Mucosa of gallbladder (tissue), 1 donor: ENCODE measurements at regions not wholly inside any gene's neighbourhood (a gene's known extent, or its start where the extent isn't known, plus 50 kb on each side); places are given as distances from the start of the nearest gene placed in this dataset.

Source experiments
- DNase-seq: peaks from one replicate; pipeline ENCODE4 v3.0.0-alpha.2; 2020; ENCODE audit warnings: low spot score
- donor health status: DM: no; HTN: no; CAD: no.

- no peak for DNase-seq
These were observed 139.7 kb downstream of the RRAGC start for GRCh38 chr1:38719880-38720279.

- no peak for DNase-seq
These were observed 141.5 kb downstream of the RRAGC start for GRCh38 chr1:38718031-38718430.

DNA sequence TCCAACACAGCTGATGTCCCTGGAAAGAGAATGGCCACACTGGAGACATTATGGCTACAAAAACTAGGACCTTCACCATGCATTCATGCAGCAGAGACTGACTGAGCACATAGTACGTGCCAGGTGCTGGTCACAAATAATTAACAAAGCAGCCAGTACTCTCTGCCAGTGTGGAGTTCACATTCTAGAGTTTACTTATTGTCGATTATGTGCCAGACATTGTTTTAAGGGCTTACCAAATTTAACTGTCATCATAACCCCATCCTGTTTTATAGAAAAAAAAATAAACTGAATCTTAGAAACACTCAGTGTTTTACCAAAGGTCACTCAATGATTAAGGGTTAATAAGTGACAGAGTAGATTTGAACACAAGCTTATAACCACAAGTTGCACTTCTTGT lies 143.3 kb downstream of the RRAGC start:
- DNase-seq: no peak

- DNase-seq: no peak
These were observed 144.2 kb downstream of the RRAGC start for GRCh38 chr1:38715415-38715814.

DNA sequence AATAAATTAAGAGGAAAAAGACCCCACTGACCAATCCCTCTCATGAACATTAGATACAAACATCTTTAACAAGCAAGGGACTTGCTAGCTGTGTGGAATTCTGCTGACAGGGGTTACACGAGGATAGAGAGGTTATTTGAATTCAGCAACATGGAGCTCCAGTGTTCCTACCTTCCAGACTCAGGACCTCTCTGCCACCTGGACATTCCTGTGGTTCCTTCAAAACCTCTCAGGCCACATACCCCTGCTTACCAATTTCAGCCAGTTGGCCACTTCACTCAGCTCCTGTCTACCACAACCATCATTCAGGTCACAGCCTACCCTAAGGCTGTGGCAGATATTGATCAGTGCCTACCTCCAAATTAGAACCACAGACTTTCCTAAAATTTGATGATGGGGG lies 147.5 kb downstream of the RRAGC start:
- DNase-seq: no peak

GRCh38 chr1:38708701-38709258 lies 150.8 kb downstream of the RRAGC start:
- DNase-seq: no peak

DNA sequence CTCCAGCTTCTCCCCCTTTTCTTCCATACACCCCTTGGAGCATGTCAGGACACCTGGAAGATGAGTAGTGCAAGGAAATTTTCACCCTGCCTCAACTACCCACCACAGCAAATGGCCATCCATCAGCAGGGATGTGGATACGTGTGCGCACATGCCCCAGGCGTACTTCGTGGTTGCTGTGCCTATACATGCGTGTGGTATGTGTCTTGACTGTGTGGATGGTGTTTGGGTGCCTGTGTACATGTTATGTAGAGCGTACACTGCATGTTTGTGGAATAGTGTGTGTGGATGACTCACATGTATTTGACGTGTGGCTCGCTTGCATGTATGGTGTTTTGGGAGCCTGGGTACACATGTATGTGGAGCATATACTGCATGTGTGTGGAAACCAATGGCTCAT lies 158.5 kb downstream of the RRAGC start:
- DNase-seq: no peak

DNA sequence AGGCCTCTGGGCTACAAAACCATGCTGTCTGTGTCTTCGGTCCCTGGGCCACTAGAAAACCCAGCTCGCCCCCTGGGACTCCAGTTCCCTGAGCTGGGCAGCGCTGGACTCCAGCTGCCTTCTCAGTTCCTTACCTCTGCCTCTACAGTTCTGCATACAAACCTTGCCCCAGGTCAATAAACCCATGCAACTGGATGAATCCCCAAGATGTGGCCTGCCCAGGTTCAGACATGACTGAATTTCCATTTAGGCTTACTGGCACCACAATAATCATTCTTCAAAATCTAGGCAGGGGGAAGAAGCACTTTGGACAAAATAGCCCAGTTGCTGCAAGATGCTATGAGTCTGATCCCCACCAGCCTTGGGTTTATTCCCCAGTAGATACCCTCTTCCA lies 159.5 kb downstream of the RRAGC start:
- no peak for DNase-seq

GRCh38 chr1:38699330-38700076 lies 160.1 kb downstream of the RRAGC start:
- no peak for DNase-seq

- no peak for DNase-seq
These were observed 162.2 kb downstream of the RRAGC start for GRCh38 chr1:38697387-38697786.

- DNase-seq: no peak
These were observed 163.2 kb downstream of the RRAGC start for GRCh38 chr1:38696371-38696770.

- DNase-seq: no peak
These were observed 165.8 kb downstream of the RRAGC start for GRCh38 chr1:38693759-38694158.

GRCh38 chr1:38693031-38693430 lies 166.5 kb downstream of the RRAGC start:
- DNase-seq: no peak

- DNase-seq: no peak
These were observed 168.7 kb downstream of the RRAGC start for GRCh38 chr1:38690790-38691449.

DNA sequence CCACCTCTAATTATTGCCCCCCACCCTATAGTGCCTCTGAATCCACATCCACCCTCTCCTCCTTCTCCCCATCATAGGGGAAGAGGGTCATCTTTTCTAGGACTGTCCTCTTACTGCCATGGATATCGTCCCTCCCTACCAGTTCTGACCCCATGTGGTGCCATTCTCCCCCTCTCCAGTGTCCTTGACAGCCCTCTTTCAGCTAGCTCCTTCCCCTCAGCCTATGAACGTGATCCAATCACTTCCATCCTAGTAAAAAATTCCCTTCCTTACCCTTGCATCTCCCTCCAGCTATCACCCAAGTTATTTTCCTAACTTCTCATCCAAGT lies 172.7 kb downstream of the RRAGC start:
- DNase-seq: no peak

DNA sequence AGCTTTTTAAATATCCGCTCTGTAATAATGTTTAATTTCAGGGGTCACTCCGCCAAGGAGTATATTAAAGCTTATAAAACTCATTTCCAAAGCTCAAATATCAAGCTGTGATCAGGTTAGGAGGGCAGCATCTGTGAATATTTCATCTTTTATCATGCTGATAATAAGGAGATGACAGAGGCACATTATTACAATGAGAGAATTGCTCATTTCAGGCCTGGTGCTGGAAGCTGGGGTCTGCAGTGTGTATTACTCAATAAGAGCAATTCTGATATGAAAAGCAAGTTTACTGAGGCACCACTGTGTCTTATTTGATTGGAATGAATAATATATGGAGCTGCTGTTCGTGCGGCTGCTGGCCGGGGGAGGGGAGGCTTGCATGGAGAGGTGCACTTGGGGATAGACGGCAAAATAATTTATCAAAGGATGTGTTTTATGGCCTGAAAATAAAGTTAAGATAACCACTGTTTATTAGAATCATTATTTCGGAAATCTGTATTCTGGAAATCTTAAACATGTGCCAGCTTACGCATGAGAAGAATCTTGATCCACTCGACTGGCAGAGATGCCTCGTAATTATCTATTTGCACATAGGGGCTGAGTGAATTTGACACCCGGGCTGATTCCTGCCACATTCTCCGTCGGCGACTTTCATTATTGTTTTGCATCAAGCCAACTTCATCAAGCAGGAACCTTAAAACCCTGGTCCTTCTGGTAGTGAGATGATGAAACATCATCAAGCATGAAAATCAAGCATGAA lies 173.2 kb downstream of the RRAGC start:
- DNase-seq: no peak

DNA sequence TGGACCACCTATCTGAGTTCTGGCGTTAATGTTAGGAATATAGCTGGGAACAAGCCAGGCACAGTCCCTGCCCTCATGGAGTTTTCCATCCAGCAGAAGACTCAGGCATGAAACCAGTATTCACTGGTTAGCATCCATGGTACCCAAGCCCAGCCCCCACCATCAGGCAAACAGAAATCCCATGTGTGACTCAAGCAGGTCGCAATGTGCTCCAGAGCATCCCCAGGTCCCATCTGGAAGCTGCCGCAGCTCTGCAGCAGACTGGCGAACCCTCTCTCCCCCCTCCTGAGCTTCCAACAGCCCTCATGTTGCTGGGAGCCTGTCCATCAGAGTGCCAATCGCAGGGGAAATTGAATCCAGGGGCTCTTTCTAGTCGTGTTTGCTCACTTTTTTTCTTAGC lies 174.2 kb downstream of the RRAGC start:
- no peak for DNase-seq

DNA sequence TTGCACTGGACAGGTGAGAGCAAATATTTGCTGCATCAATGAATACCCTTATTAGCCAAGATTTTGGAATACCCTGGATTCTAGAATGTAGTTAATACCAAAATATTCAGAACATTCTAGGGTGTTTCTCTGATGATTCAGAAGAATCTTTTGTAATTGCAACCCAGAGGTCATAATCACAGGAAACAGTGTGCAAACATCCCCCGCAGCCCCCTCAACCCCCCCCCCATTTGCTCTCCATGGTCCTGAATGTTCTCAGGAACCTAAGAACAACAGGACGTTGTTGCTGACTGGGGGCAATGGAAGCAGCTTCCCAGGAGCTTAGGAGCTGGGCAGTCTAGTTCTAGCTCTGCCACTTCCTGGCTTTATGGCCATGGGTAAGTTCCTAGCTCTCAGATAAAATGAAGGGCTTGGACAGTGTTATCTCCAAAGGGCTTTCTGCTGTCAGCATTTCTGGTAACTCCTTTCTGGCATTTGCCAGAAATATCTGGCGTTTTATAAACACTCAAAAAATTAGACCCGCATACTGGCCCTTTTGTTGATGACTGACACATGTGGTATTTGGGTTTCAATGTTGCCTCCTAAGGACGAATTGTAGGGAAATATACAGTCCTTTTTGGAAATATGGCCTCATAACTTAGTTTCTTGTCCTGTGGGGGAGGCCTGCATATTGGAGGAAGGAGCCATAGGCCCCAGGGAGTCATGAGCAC lies 178.6 kb downstream of the RRAGC start:
- no peak for DNase-seq

- DNase-seq: no peak
These were observed 181.8 kb downstream of the RRAGC start for GRCh38 chr1:38677756-38678155.

GRCh38 chr1:38677311-38677710 lies 182.3 kb downstream of the RRAGC start:
- no peak for DNase-seq

DNA sequence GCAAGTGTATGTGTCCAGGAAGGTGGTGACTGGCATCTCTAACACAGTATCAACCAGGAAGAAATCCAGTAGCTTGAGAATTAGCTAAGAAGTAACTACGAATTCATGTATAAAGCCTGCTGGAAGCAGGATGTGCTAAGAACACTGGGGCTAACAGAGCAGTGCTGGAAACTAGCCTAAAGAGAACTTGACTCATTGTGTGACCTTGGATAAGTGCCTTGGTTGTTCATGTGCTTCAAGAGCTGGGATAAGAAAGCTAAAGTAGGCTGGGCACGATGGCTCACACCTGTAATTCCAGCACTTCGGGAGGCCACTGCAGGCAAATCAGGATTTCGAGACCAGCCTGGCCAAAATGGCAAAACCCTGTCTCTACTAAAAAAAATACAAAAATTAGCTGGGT lies 186.9 kb downstream of the RRAGC start:
- no peak for DNase-seq

DNA sequence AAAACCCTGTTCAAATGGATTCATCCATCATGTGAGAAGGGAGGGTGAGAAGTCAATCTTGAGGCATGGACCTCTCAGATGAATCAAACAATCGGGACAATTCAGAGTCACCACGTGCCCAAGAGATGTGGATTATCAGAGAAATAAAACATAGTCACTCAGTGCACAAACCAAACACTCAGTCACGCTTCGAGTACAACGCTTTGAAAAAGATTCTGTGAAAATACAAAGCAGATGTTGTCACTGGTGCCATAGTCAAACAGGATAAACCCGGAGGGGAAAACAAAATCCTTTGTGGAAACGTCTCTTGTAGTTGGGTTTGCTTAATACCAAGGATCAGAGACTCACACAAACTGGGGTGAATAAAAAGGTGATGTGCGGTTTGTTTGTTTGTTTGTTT lies 188.4 kb downstream of the RRAGC start:
- DNase-seq: no peak
